ENCODE measurements at regions not wholly inside any gene's neighbourhood (a gene's known extent, or its start where the extent isn't known, plus 50 kb on each side); places are given as distances from the start of the nearest gene placed in this dataset.

- Histone ChIP-seq H3K79me2 (ENCODE audit: insufficient read depth, low read length) (no peaks in the 10 kb centered on the region), H3K27me3 (ENCODE audit: control insufficient read depth in 1 of 2, insufficient read depth in 2 of 2, low read length in 2 of 2) (peaks cover 2 to 12% of the 10 kb centered on the region in 2 experiments; a peak in 3 of 5 replicates), H3K9ac (ENCODE audit: insufficient read depth, low read depth, low read length) (no peak overlapping the region), H3K27ac (ENCODE audit: extremely low read length, insufficient read depth, low read length) (no peak overlapping the region), H3K36me3 (replicated peaks in 1 of 2; ENCODE audit: control insufficient read depth in 1 of 2, insufficient read depth in 2 of 2, low read length in 2 of 2) (no peaks in the 10 kb centered on the region), H4K20me1 (ENCODE audit: insufficient read depth, low read length) (no peaks in the 10 kb centered on the region), H3K4me1 (ENCODE audit: insufficient read depth, low read length) (no peaks in the 10 kb centered on the region), H3K4me3 (replicated peaks in 1 of 3; ENCODE audit: insufficient read depth in 1 of 3, low read depth in 2 of 3, low read length in 3 of 3) (no peak overlapping the region), H3K9me3 (ENCODE audit: low read length) (no peaks in the 10 kb centered on the region), H2AFZ (ENCODE audit: low read length) (no peak overlapping the region), H3K4me2 (ENCODE audit: low read depth, low read length) (no peak overlapping the region)
- no peak for DNase-seq (ENCODE audit: low spot score)
- CTCF ChIA-PET (ENCODE audit: low intra/inter-chr PET ratio, low total read pairs), result no interaction called here
- WGBS (ENCODE audit: low lambda C conversion rate), result 9% methylated on average over 4 of the region's 4 CpGs
- TF ChIP-seq ZNF138 (CRISPR knock-in tag; IDR thresholded peaks at IDR 0.05; ENCODE audit: low read depth) (no peak), KAT2B (IDR thresholded peaks at IDR 0.05; ENCODE audit: borderline replicate concordance, low read depth, low read length) (no peak), CBFB (CRISPR knock-in tag; IDR thresholded peaks at IDR 0.05) (no peak), SRSF1 (optimal IDR thresholded peaks at IDR 0.05; ENCODE audit: low read depth, low read length) (no peak), ELF3 (CRISPR knock-in tag; IDR thresholded peaks at IDR 0.05) (no peak), HNRNPK (IDR thresholded peaks at IDR 0.05; ENCODE audit: low read depth, low read length, poor library complexity, severe bottlenecking) (no peak), KDM5B (CRISPR knock-in tag; IDR thresholded peaks at IDR 0.05; ENCODE audit: borderline replicate concordance) (no peak), HDAC1 (CRISPR knock-in tag; IDR thresholded peaks at IDR 0.05) (no peak), ARNT (IDR thresholded peaks at IDR 0.05) (no peak), SMAD3 (CRISPR knock-in tag; IDR thresholded peaks at IDR 0.05) (no peak)
- POLR2A ChIA-PET, result no interaction called here
- intact Hi-C loops (cut with micrococcal nuclease; ENCODE audit: unreplicated experiment) (no loop called here), in situ Hi-C loops (cut with HindIII; ENCODE audit: extremely low pct_ligation_motif_present, low pct_unique_long_range_greater_than_20kb) (no loop called here)
- no peak for ATAC-seq
- no TSS peak for BruUV-seq (replicated peaks)
- no peak for FAIRE-seq
Observed at GRCh38 chr20:40925829-40926510, 102.7 kb upstream of the TOP1 start.

- DNase-seq (ENCODE audit: low spot score), result no peak
- no peak overlapping the region for H3K27ac ChIP-seq (ENCODE audit: extremely low read length, insufficient read depth, low read length)
- H3K9ac ChIP-seq (ENCODE audit: insufficient read depth, low read depth, low read length), result no peak overlapping the region
- ChIA-PET POLR2A (no interaction called here), CTCF (ENCODE audit: low intra/inter-chr PET ratio, low total read pairs) (no interaction called here)
- no peak overlapping the region for H3K4me3 ChIP-seq (replicated peaks in 1 of 3; ENCODE audit: insufficient read depth in 1 of 3, low read depth in 2 of 3, low read length in 3 of 3)
- no peaks in the 10 kb centered on the region for H3K9me3 ChIP-seq (ENCODE audit: low read length)
- no peak overlapping the region for H2AFZ ChIP-seq (ENCODE audit: low read length)
- no peak overlapping the region for H3K4me2 ChIP-seq (ENCODE audit: low read depth, low read length)
- H4K20me1 ChIP-seq (ENCODE audit: insufficient read depth, low read length), result no peaks in the 10 kb centered on the region
- no peak for ATAC-seq
- 38% methylated on average over 2 of the region's 2 CpGs for WGBS (ENCODE audit: low lambda C conversion rate)
- intact Hi-C loops (cut with micrococcal nuclease; ENCODE audit: unreplicated experiment) (no loop called here), in situ Hi-C loops (cut with HindIII; ENCODE audit: extremely low pct_ligation_motif_present, low pct_unique_long_range_greater_than_20kb) (no loop called here)
- no peaks in the 10 kb centered on the region for H3K79me2 ChIP-seq (ENCODE audit: insufficient read depth, low read length)
- BruUV-seq (replicated peaks), result no TSS peak
- H3K36me3 ChIP-seq (replicated peaks in 1 of 2; ENCODE audit: control insufficient read depth in 1 of 2, insufficient read depth in 2 of 2, low read length in 2 of 2), result no peaks in the 10 kb centered on the region
- peaks cover 2 to 12% of the 10 kb centered on the region in 2 experiments; a peak in 3 of 5 replicates for H3K27me3 ChIP-seq (ENCODE audit: control insufficient read depth in 1 of 2, insufficient read depth in 2 of 2, low read length in 2 of 2)
- no peaks in the 10 kb centered on the region for H3K4me1 ChIP-seq (ENCODE audit: insufficient read depth, low read length)
- no peak for FAIRE-seq
- no peak for TF ChIP-seq ZNF713 (CRISPR knock-in tag; IDR thresholded peaks at IDR 0.05)
- TF ChIP-seq ZBTB38 (CRISPR knock-in tag; IDR thresholded peaks at IDR 0.05), result no peak
- no peak for TF ChIP-seq ZEB1 (IDR thresholded peaks at IDR 0.05; ENCODE audit: insufficient replicate concordance, low read depth)
- TF ChIP-seq MYNN (CRISPR knock-in tag; IDR thresholded peaks at IDR 0.05; ENCODE audit: low read depth), result no peak
- no peak for TF ChIP-seq NFIC (IDR thresholded peaks at IDR 0.05; ENCODE audit: low read length)
- TF ChIP-seq ZNF138 (CRISPR knock-in tag; IDR thresholded peaks at IDR 0.05; ENCODE audit: low read depth), result no peak
- no peak for TF ChIP-seq ZNF609 (CRISPR knock-in tag; IDR thresholded peaks at IDR 0.05; ENCODE audit: borderline replicate concordance)
Observed at GRCh38 chr20:40926928-40927327, 101.7 kb upstream of the TOP1 start.
